T-cell (primary cell): ENCODE measurements at regions not wholly inside any gene's neighbourhood (a gene's known extent, or its start where the extent isn't known, plus 50 kb on each side); places are given as distances from the start of the nearest gene placed in this dataset.

Experiments used
- ATAC-seq, 4 experiments: fragments of 200-7000 bp in 3 of 4; fragments of 150-1000 bp in 1 of 4; cut with Tn5 transposase; replicated peaks in 1 of 4; 1 replicate in 3 of 4; 2 replicates in 1 of 4; pipeline ENCODE4 v1.10.0; 2021; ENCODE audit warnings: moderate library complexity in 3 of 4, mild to moderate bottlenecking in 2 of 4, moderate number of reproducible peaks in 1 of 4
- CTCF ChIA-PET, 2 donors: fragments of 300-600 bp; sonication (Branson Sonifier 250); formaldehyde crosslinking; loops; one replicate each; lab custom pipeline; 2022; ENCODE audit warnings: antibody characterized with exemption in 2 of 2; lab: Charles Lee
- POLR2A ChIA-PET, 2 donors: fragments of 300-600 bp; sonication (Branson Sonifier 250); formaldehyde crosslinking; loops; one replicate each; lab custom pipeline; 2022; ENCODE audit warnings: antibody characterized with exemption in 2 of 2; lab: Charles Lee
- DNase-seq, 35 experiments: peaks; one replicate each; pipeline versions ENCODE4 v3.0.0 to v3.0.0-alpha.2; 2013 to 2023
- H3K27ac ChIP-seq: one replicate; pipeline ENCODE4 v1.5.1; 2013; ENCODE audit warnings: low read length
- H3K27me3 ChIP-seq, 2 experiments: replicated peaks in 1 of 2; 1 replicate in 1 of 2; 2 replicates in 1 of 2; pipeline versions ENCODE4 v1.6.1 to v1.7.0; 2013; ENCODE audit warnings: low read length in 1 of 2, mixed read lengths in 1 of 2; ENCODE audit not compliant: control insufficient read depth in 2 of 2, insufficient read depth in 2 of 2; ENCODE audit errors: extremely low read depth in 1 of 2
- H3K36me3 ChIP-seq, 2 donors: 1 replicate in 1 of 2; 2 replicates in 1 of 2; pipeline versions ENCODE4 v1.6.1 to v1.7.0; 2013; ENCODE audit warnings: low read length in 1 of 2; ENCODE audit not compliant: control insufficient read depth in 2 of 2, insufficient read depth in 1 of 2; ENCODE audit errors: extremely low read depth in 1 of 2
- H3K4me1 ChIP-seq, 2 experiments: 1 replicate in 1 of 2; 2 replicates in 1 of 2; pipeline versions ENCODE4 v1.6.1 to v1.7.0; 2013; ENCODE audit warnings: low read length in 2 of 2, mixed read lengths in 1 of 2; ENCODE audit not compliant: insufficient read depth in 2 of 2, control insufficient read depth in 1 of 2; ENCODE audit errors: extremely low read depth in 1 of 2
- H3K4me3 ChIP-seq, 2 donors: 1 replicate in 1 of 2; 2 replicates in 1 of 2; pipeline versions ENCODE4 v1.5.1 to v1.7.0; 2013; ENCODE audit warnings: mild to moderate bottlenecking in 2 of 2, low read length in 1 of 2, moderate library complexity in 1 of 2; ENCODE audit not compliant: control insufficient read depth in 1 of 2; ENCODE audit errors: extremely low read depth in 1 of 2
- H3K9me3 ChIP-seq: 2 replicates; pipeline ENCODE4 v1.7.0; 2013
- H3K27ac Mint-ChIP-seq, 2 donors: one replicate each; pipeline ENCODE4 v1.8.0; 2020 to 2021; ENCODE audit warnings: mild to moderate bottlenecking in 2 of 2, mixed read lengths in 2 of 2
- H3K27me3 Mint-ChIP-seq, 2 donors: one replicate each; pipeline ENCODE4 v1.8.0; 2021 to 2022; ENCODE audit warnings: mixed read lengths in 2 of 2
- H3K36me3 Mint-ChIP-seq: one replicate; pipeline ENCODE4 v1.8.0; 2021; ENCODE audit warnings: mixed read lengths
- H3K4me1 Mint-ChIP-seq, 3 donors: one replicate each; pipeline ENCODE4 v1.8.0; 2020 to 2022; ENCODE audit warnings: mixed read lengths in 3 of 3, mild to moderate bottlenecking in 1 of 3
- H3K4me3 Mint-ChIP-seq, 3 donors: one replicate each; pipeline ENCODE4 v1.8.0; 2020 to 2022; ENCODE audit warnings: mild to moderate bottlenecking in 3 of 3, mixed read lengths in 3 of 3, moderate library complexity in 3 of 3
- H3K9me3 Mint-ChIP-seq, 3 donors: one replicate each; pipeline ENCODE4 v1.8.0; 2020 to 2022; ENCODE audit warnings: mixed read lengths in 3 of 3
- WGBS: methylation state at CpG from one replicate; pipeline ENCODE4 v1.1.5; 2013; ENCODE audit warnings: missing lambda C conversion rate; ENCODE audit not compliant: insufficient coverage; 5-methylcytosine and 5-hydroxymethylcytosine counted together

GRCh38 chr11:8785457-8785856 is 102.9 kb downstream of the RPL27A start:
- no peak for DNase-seq
- no peak for ATAC-seq
- Histone ChIP-seq H3K4me1 (no peaks in the 10 kb centered on the region), H3K9me3 (no peaks in the 10 kb centered on the region), H3K27me3 (peaks cover 0 to 5% of the 10 kb centered on the region in 2 experiments), H3K4me3 (no peak overlapping the region), H3K36me3 (no peaks in the 10 kb centered on the region), H3K27ac (no peak overlapping the region)
- no peaks in the 10 kb centered on the region for H3K9me3 Mint-ChIP-seq
- no peaks in the 10 kb centered on the region for H3K4me1 Mint-ChIP-seq
- H3K36me3 Mint-ChIP-seq = no peaks in the 10 kb centered on the region
- peaks cover 10 to 16% of the 10 kb centered on the region in 2 donors for H3K27me3 Mint-ChIP-seq
- ChIA-PET POLR2A (no interaction called here), CTCF (no interaction called here)
- H3K4me3 Mint-ChIP-seq = no peak overlapping the region
- H3K27ac Mint-ChIP-seq = no peak overlapping the region
- no CpG with 5 or more reads among the region's 3 CpGs for WGBS

GRCh38 chr11:8785998-8786397 is 103.4 kb downstream of the RPL27A start:
- POLR2A ChIA-PET = no interaction called here
- Histone ChIP-seq H3K27ac (no peak overlapping the region), H3K4me3 (no peak overlapping the region), H3K4me1 (no peaks in the 10 kb centered on the region), H3K36me3 (no peaks in the 10 kb centered on the region), H3K9me3 (no peaks in the 10 kb centered on the region), H3K27me3 (peaks cover 0 to 5% of the 10 kb centered on the region in 2 experiments)
- DNase-seq = no peak
- WGBS = no CpG with 5 or more reads among the region's 2 CpGs
- peaks cover 6 to 11% of the 10 kb centered on the region in 2 donors for H3K27me3 Mint-ChIP-seq
- no peak overlapping the region for H3K27ac Mint-ChIP-seq
- no peaks in the 10 kb centered on the region for H3K9me3 Mint-ChIP-seq
- H3K36me3 Mint-ChIP-seq = no peaks in the 10 kb centered on the region
- H3K4me3 Mint-ChIP-seq = no peak overlapping the region
- ATAC-seq = no peak
- H3K4me1 Mint-ChIP-seq = no peaks in the 10 kb centered on the region
- CTCF ChIA-PET = no interaction called here

GRCh38 chr11:8786933-8787332 is 104.3 kb downstream of the RPL27A start:
- Histone ChIP-seq H3K4me3 (no peak overlapping the region), H3K4me1 (no peaks in the 10 kb centered on the region), H3K9me3 (no peaks in the 10 kb centered on the region), H3K36me3 (no peaks in the 10 kb centered on the region), H3K27me3 (peaks cover 0 to 3% of the 10 kb centered on the region in 2 experiments), H3K27ac (no peak overlapping the region)
- Mint-ChIP-seq H3K4me1 (no peaks in the 10 kb centered on the region), H3K4me3 (no peak overlapping the region), H3K36me3 (no peaks in the 10 kb centered on the region), H3K9me3 (no peaks in the 10 kb centered on the region), H3K27me3 (peaks cover 0 to 1% of the 10 kb centered on the region in 2 donors), H3K27ac (no peak overlapping the region)
- CTCF ChIA-PET = no interaction called here
- POLR2A ChIA-PET = no interaction called here
- WGBS = no CpG with 5 or more reads among the region's 1 CpG
- ATAC-seq = no peak
- no peak for DNase-seq

- 70% methylated on average over 7 of the region's 7 CpGs for WGBS
- Mint-ChIP-seq H3K27me3 (no peaks in the 10 kb centered on the region), H3K4me3 (no peak overlapping the region), H3K27ac (no peak overlapping the region), H3K4me1 (no peaks in the 10 kb centered on the region), H3K9me3 (no peaks in the 10 kb centered on the region), H3K36me3 (no peaks in the 10 kb centered on the region)
- ATAC-seq (no peak), DNase-seq (no peak)
- no peaks in the 10 kb centered on the region for H3K4me1 ChIP-seq
- no peak overlapping the region for H3K4me3 ChIP-seq
- peaks cover 0 to 3% of the 10 kb centered on the region in 2 experiments for H3K27me3 ChIP-seq
- ChIA-PET POLR2A (no interaction called here), CTCF (no interaction called here)
- H3K36me3 ChIP-seq = no peaks in the 10 kb centered on the region
- H3K9me3 ChIP-seq = no peaks in the 10 kb centered on the region
- no peak overlapping the region for H3K27ac ChIP-seq
Observed at GRCh38 chr11:8787372-8787771, 104.8 kb downstream of the RPL27A start.

- 68% methylated on average over 2 of the region's 2 CpGs for WGBS
- Mint-ChIP-seq H3K9me3 (no peaks in the 10 kb centered on the region), H3K27me3 (no peaks in the 10 kb centered on the region), H3K36me3 (no peaks in the 10 kb centered on the region), H3K4me1 (no peaks in the 10 kb centered on the region), H3K27ac (no peak overlapping the region), H3K4me3 (no peak overlapping the region)
- Histone ChIP-seq H3K27me3 (peaks cover 0 to 3% of the 10 kb centered on the region in 2 experiments), H3K36me3 (no peaks in the 10 kb centered on the region), H3K4me3 (no peak overlapping the region), H3K9me3 (no peaks in the 10 kb centered on the region), H3K4me1 (no peaks in the 10 kb centered on the region), H3K27ac (no peak overlapping the region)
- ATAC-seq (no peak), DNase-seq (no peak)
- POLR2A ChIA-PET = no interaction called here
- CTCF ChIA-PET = interaction anchor here in 1 of 2 donors (0.5 to 0.6 kb wide), 2 partner anchors 340 to 1082 kb away, joined by 3 to 4 read pairs; no protein-coding TSS in a partner anchor
Observed at GRCh38 chr11:8788616-8789015, 106.0 kb downstream of the RPL27A start.

GRCh38 chr11:8789864-8790263 is 107.3 kb downstream of the RPL27A start:
- no peaks in the 10 kb centered on the region for H3K9me3 Mint-ChIP-seq
- H3K4me3 ChIP-seq = no peak overlapping the region
- H3K27me3 ChIP-seq = peaks cover 0 to 3% of the 10 kb centered on the region in 2 experiments
- H3K27ac ChIP-seq = no peak overlapping the region
- WGBS = 21% methylated on average over 1 of the region's 2 CpGs
- DNase-seq = no peak
- no peaks in the 10 kb centered on the region for H3K27me3 Mint-ChIP-seq
- H3K4me1 ChIP-seq = no peaks in the 10 kb centered on the region
- no peaks in the 10 kb centered on the region for H3K36me3 Mint-ChIP-seq
- POLR2A ChIA-PET = no interaction called here
- H3K36me3 ChIP-seq = no peaks in the 10 kb centered on the region
- no peaks in the 10 kb centered on the region for H3K4me1 Mint-ChIP-seq
- no peak for ATAC-seq
- CTCF ChIA-PET = no interaction called here
- no peak overlapping the region for H3K27ac Mint-ChIP-seq
- H3K9me3 ChIP-seq = no peaks in the 10 kb centered on the region
- no peak overlapping the region for H3K4me3 Mint-ChIP-seq

- WGBS = no CpG with 5 or more reads among the region's 2 CpGs
- no peaks in the 10 kb centered on the region for H3K9me3 ChIP-seq
- H3K27ac ChIP-seq = no peak overlapping the region
- H3K4me1 ChIP-seq = no peaks in the 10 kb centered on the region
- ChIA-PET CTCF (no interaction called here), POLR2A (no interaction called here)
- H3K27me3 Mint-ChIP-seq = peaks cover 0 to 4% of the 10 kb centered on the region in 2 donors
- no peaks in the 10 kb centered on the region for H3K36me3 ChIP-seq
- peaks cover 0 to 3% of the 10 kb centered on the region in 2 experiments for H3K27me3 ChIP-seq
- H3K27ac Mint-ChIP-seq = no peak overlapping the region
- H3K4me1 Mint-ChIP-seq = no peaks in the 10 kb centered on the region
- H3K36me3 Mint-ChIP-seq = no peaks in the 10 kb centered on the region
- DNase-seq (no peak), ATAC-seq (no peak)
- H3K9me3 Mint-ChIP-seq = no peaks in the 10 kb centered on the region
- no peak overlapping the region for H3K4me3 ChIP-seq
- H3K4me3 Mint-ChIP-seq = no peak overlapping the region
Observed at GRCh38 chr11:8790968-8791367, 108.4 kb downstream of the RPL27A start.
